SK-N-SH (cell line): ENCODE measurements at regions not wholly inside any gene's neighbourhood (a gene's known extent, or its start where the extent isn't known, plus 50 kb on each side); places are given as distances from the start of the nearest gene placed in this dataset.

Source experiments
- CTCF ChIP-seq: fragments of 200-600 bp; sonication (generic); IDR thresholded peaks from 2 replicates; pipeline ENCODE4 v1.6.1; 2017; ENCODE audit warnings: antibody characterized with exemption, mild to moderate bottlenecking, moderate library complexity
- EP300 ChIP-seq, 2 experiments: IDR thresholded peaks; 2 replicates each; pipeline versions ENCODE4 v1.4.0 to v1.6.1; 2012; ENCODE audit warnings: borderline replicate concordance in 1 of 2, low read depth in 1 of 2, low read length in 1 of 2
- FOXM1 ChIP-seq: IDR thresholded peaks from 2 replicates; pipeline ENCODE4 v1.4.0; 2012; ENCODE audit warnings: low read depth, mild to moderate bottlenecking
- MEF2A ChIP-seq: IDR thresholded peaks from 2 replicates; pipeline ENCODE4 v1.4.0; 2012; ENCODE audit warnings: low read depth, borderline replicate concordance
- POLR2AphosphoS5 ChIP-seq: IDR thresholded peaks from 2 replicates; pipeline ENCODE4 v1.6.1; 2012; ENCODE audit warnings: low read depth, low read length
- RAD21 ChIP-seq: IDR thresholded peaks from 2 replicates; pipeline ENCODE4 v1.6.1; 2012; ENCODE audit warnings: mild to moderate bottlenecking, low read length
- REST ChIP-seq: IDR thresholded peaks from 2 replicates; pipeline ENCODE4 v1.6.1; 2012; ENCODE audit warnings: mild to moderate bottlenecking, low read depth, low read length, moderate library complexity
- RFX5 ChIP-seq: IDR thresholded peaks from 2 replicates; pipeline ENCODE4 v1.6.1; 2012; ENCODE audit warnings: mild to moderate bottlenecking, improper control_type of control experiment, low read length
- RXRA ChIP-seq: IDR thresholded peaks from 2 replicates; pipeline ENCODE4 v1.4.0; 2012; ENCODE audit warnings: low read depth, mild to moderate bottlenecking, borderline replicate concordance
- SMC3 ChIP-seq: IDR thresholded peaks from 2 replicates; pipeline ENCODE4 v1.6.1; 2012; ENCODE audit warnings: low read depth, low read length, improper control_type of control experiment
- USF2 ChIP-seq: fragments of 150-350 bp; IDR thresholded peaks from 2 replicates; pipeline ENCODE4 v1.6.1; 2017; ENCODE audit warnings: antibody characterized with exemption, low read length, low read depth, borderline replicate concordance

- TF ChIP-seq CTCF = no peak
- no peak for TF ChIP-seq EP300 (IDR thresholded peaks at IDR 0.05; ENCODE audit: borderline replicate concordance in 1 of 2, low read depth in 1 of 2, low read length in 1 of 2)
- no peak for TF ChIP-seq RAD21
- no peak for TF ChIP-seq USF2
- no peak for TF ChIP-seq RXRA
- TF ChIP-seq REST = no peak
- TF ChIP-seq SMC3 = no peak
- TF ChIP-seq FOXM1 = no peak
- no peak for TF ChIP-seq POLR2AphosphoS5
- TF ChIP-seq RFX5 = no peak
- no peak for TF ChIP-seq MEF2A
These were observed 609.0 kb downstream of the EPHA4 start for GRCh38 chr2:220963076-220963475.
